GM12878 (cell line): ENCODE measurements at regions not wholly inside any gene's neighbourhood (a gene's known extent, or its start where the extent isn't known, plus 50 kb on each side); places are given as distances from the start of the nearest gene placed in this dataset.

ENCODE experiments used
- ATAC-seq: fragments of 200-7000 bp; cut with Tn5 transposase; 3 replicates; pipeline ENCODE4 v1.9.1; 2020; ENCODE audit warnings: mild to moderate bottlenecking, moderate library complexity
- BruUV-seq: library from RNA; stranded (reverse); fragments of 400-500 nt; replicated peaks from 2 replicates; lab custom pipeline; 2021; lab: Mats Ljungman, UMichigan
- CTCF ChIA-PET: fragments of 300-600 bp; sonication (Branson Sonifier 250); formaldehyde crosslinking; extraction: SDS; loops from one replicate; lab custom pipeline; 2021; ENCODE audit warnings: inconsistent platforms; lab: Yijun Ruan, JAX
- POLR2A ChIA-PET: fragments of 350-600 bp; formaldehyde crosslinking; extraction: SDS; loops from one replicate; lab custom pipeline; 2021; ENCODE audit warnings: inconsistent platforms; lab: Charles Lee
- RAD21 ChIA-PET: fragments of 300-600 bp; sonication (Branson Sonifier 250); formaldehyde crosslinking; loops from one replicate; lab custom pipeline; 2023; ENCODE audit warnings: antibody characterized with exemption; ENCODE audit not compliant: unreplicated experiment; lab: Charles Lee
- SMC1A ChIA-PET: fragments of 300-600 bp; sonication (Branson Sonifier 250); formaldehyde crosslinking; loops from one replicate; lab custom pipeline; 2023; ENCODE audit not compliant: unreplicated experiment, uncharacterized antibody; lab: Charles Lee
- DNase-seq: peaks from one replicate; pipeline ENCODE4 v3.0.0-alpha.2; 2011; ENCODE audit warnings: low read depth, low spot score
- FAIRE-seq: peaks from 3 replicates; lab custom pipeline; 2011; peaks lifted over from hg19 to GRCh38; lab: Jason Lieb, UNC
- H2AFZ ChIP-seq: 2 replicates; pipeline ENCODE4 v1.6.0; 2011; ENCODE audit warnings: low read depth, low read length, control low read depth; ENCODE audit not compliant: control insufficient read depth
- H3K27ac ChIP-seq: 2 replicates; pipeline ENCODE4 v1.5.1; 2011; ENCODE audit warnings: control low read depth; ENCODE audit not compliant: control insufficient read depth, insufficient read depth
- H3K27me3 ChIP-seq, 2 experiments: replicated peaks in 1 of 2; 2 replicates each; pipeline versions ENCODE4 v1.6.0 to v1.6.1; 2011; ENCODE audit warnings: low read length in 1 of 2; ENCODE audit not compliant: control insufficient read depth in 2 of 2, insufficient read depth in 2 of 2
- H3K36me3 ChIP-seq, 2 experiments: 2 replicates each; pipeline ENCODE4 v1.5.1; 2011; ENCODE audit warnings: low read length in 1 of 2; ENCODE audit not compliant: control insufficient read depth in 2 of 2, insufficient read depth in 2 of 2
- H3K4me1 ChIP-seq: 2 replicates; pipeline ENCODE4 v1.6.1; 2011; ENCODE audit warnings: mild to moderate bottlenecking, low read length, moderate library complexity, mixed read lengths; ENCODE audit not compliant: control insufficient read depth, insufficient read depth
- H3K4me2 ChIP-seq: 2 replicates; pipeline ENCODE4 v1.6.0; 2011; ENCODE audit warnings: control low read depth; ENCODE audit not compliant: control insufficient read depth, insufficient read depth
- H3K4me3 ChIP-seq: fragments of 200-600 bp; sonication (generic); 2 replicates; pipeline ENCODE4 v1.5.1; 2016
- H3K79me2 ChIP-seq: 2 replicates; pipeline ENCODE4 v1.6.0; 2011; ENCODE audit warnings: low read length; ENCODE audit not compliant: control insufficient read depth, insufficient read depth
- H3K9ac ChIP-seq: 2 replicates; pipeline ENCODE4 v1.8.0; 2011; ENCODE audit warnings: low read length, control low read depth, mixed read lengths; ENCODE audit not compliant: control insufficient read depth, insufficient read depth
- H3K9me3 ChIP-seq: replicated peaks from 3 replicates; pipeline ENCODE4 v1.5.1; 2011; ENCODE audit warnings: mild to moderate bottlenecking, low read length; ENCODE audit not compliant: control insufficient read depth, insufficient read depth
- H4K20me1 ChIP-seq: 2 replicates; pipeline ENCODE4 v1.6.0; 2011; ENCODE audit not compliant: control insufficient read depth, insufficient read depth
- BCLAF1 ChIP-seq: fragments of 450-650 bp; IDR thresholded peaks from 2 replicates; pipeline ENCODE4 v1.6.1; 2017; ENCODE audit warnings: antibody characterized with exemption, mild to moderate bottlenecking, moderate library complexity
- DPF2 ChIP-seq: fragments of 450-650 bp; IDR thresholded peaks from 2 replicates; pipeline ENCODE4 v1.6.1; 2017; ENCODE audit warnings: mild to moderate bottlenecking
- E2F4 ChIP-seq: IDR thresholded peaks from 2 replicates; pipeline ENCODE4 v1.6.1; 2012; ENCODE audit warnings: low read depth, low read length, improper control_type of control experiment
- EED ChIP-seq: sonication (generic); IDR thresholded peaks from 2 replicates; pipeline ENCODE4 v1.6.1; 2016; ENCODE audit warnings: antibody characterized with exemption, low read depth
- ESRRA ChIP-seq: IDR thresholded peaks from 2 replicates; pipeline ENCODE4 v1.6.1; 2012; ENCODE audit warnings: mild to moderate bottlenecking, low read length, improper control_type of control experiment
- ETV6 ChIP-seq, 2 experiments: fragments of 450-650 bp in 1 of 2; IDR thresholded peaks in 1 of 2; conservative IDR thresholded peaks in 1 of 2; 2 replicates each; pipeline ENCODE4 v1.6.1; 2014; ENCODE audit warnings: antibody characterized with exemption in 1 of 2, borderline replicate concordance in 1 of 2, low read depth in 1 of 2, mild to moderate bottlenecking in 1 of 2, moderate library complexity in 1 of 2
- FOXM1 ChIP-seq: IDR thresholded peaks from 2 replicates; pipeline ENCODE4 v1.6.1; 2012; ENCODE audit warnings: low read depth, mild to moderate bottlenecking, inconsistent platforms, low read length, moderate library complexity
- HDAC6 ChIP-seq: fragments of 200-600 bp; sonication (generic); IDR thresholded peaks from one replicate; pipeline ENCODE4 v1.8.0; 2017; ENCODE audit warnings: antibody characterized with exemption; ENCODE audit not compliant: unreplicated experiment
- LARP7 ChIP-seq: fragments of 450-650 bp; IDR thresholded peaks from 2 replicates; pipeline ENCODE4 v1.6.1; 2017; ENCODE audit warnings: mild to moderate bottlenecking
- MYB ChIP-seq: fragments of 150-350 bp; IDR thresholded peaks from 2 replicates; pipeline ENCODE4 v1.6.1; 2014; ENCODE audit warnings: mild to moderate bottlenecking, low read depth, low read length, borderline replicate concordance
- NFYB ChIP-seq: IDR thresholded peaks from 2 replicates; pipeline ENCODE4 v1.6.1; 2011; ENCODE audit warnings: low read depth, mild to moderate bottlenecking, low read length, improper control_type of control experiment, moderate library complexity; ENCODE audit not compliant: insufficient read depth
- NKRF ChIP-seq: fragments of 450-650 bp; conservative IDR thresholded peaks from 2 replicates; pipeline ENCODE4 v1.6.1; 2017; ENCODE audit warnings: mild to moderate bottlenecking, moderate library complexity
- PAX5 ChIP-seq: IDR thresholded peaks from 2 replicates; pipeline ENCODE4 v1.6.1; 2011; ENCODE audit warnings: low read depth, low read length, borderline replicate concordance
- RFX5 ChIP-seq: IDR thresholded peaks from 2 replicates; pipeline ENCODE4 v1.6.1; 2011; ENCODE audit warnings: low read depth, low read length, improper control_type of control experiment
- SPI1 ChIP-seq: IDR thresholded peaks from 2 replicates; pipeline ENCODE4 v1.6.1; 2011; ENCODE audit warnings: low read depth, mild to moderate bottlenecking, low read length, moderate library complexity, borderline replicate concordance; ENCODE audit not compliant: insufficient read depth
- STAT1 ChIP-seq: fragments of 450-650 bp; conservative IDR thresholded peaks from 2 replicates; pipeline ENCODE4 v1.6.1; 2014; ENCODE audit warnings: antibody characterized with exemption, mild to moderate bottlenecking
- STAT3 ChIP-seq: IDR thresholded peaks from 2 replicates; pipeline ENCODE4 v1.6.1; 2011; ENCODE audit warnings: low read depth, low read length, improper control_type of control experiment
- TCF12 ChIP-seq: IDR thresholded peaks from 2 replicates; pipeline ENCODE4 v1.6.1; 2011; ENCODE audit warnings: low read depth, mild to moderate bottlenecking, low read length
- TCF3 ChIP-seq: IDR thresholded peaks from 2 replicates; pipeline ENCODE4 v1.6.1; 2012; ENCODE audit warnings: low read depth, mild to moderate bottlenecking, low read length, borderline replicate concordance; ENCODE audit not compliant: insufficient read depth
- WGBS: methylation state at CpG from one replicate; pipeline ENCODE4 v1.1.6; 2016; ENCODE audit warnings: low lambda C conversion rate; ENCODE audit not compliant: insufficient replicate concordance, insufficient coverage; ENCODE audit errors: missing lambda C conversion rate; 5-methylcytosine and 5-hydroxymethylcytosine counted together
- in situ Hi-C: fragments of 300-500 bp; cut with MboI; formaldehyde crosslinking; loops from 9 replicates; pipeline ENCODE4 v1.14.3; 2018; ENCODE audit warnings: mixed read lengths
- intact Hi-C: fragments of 100-400 bp; cut with micrococcal nuclease; formaldehyde crosslinking; loops from one replicate; pipeline ENCODE4 v1.14.2; 2022; ENCODE audit not compliant: unreplicated experiment

GRCh38 chr10:122767621-122768388 lies 68.2 kb upstream of the C10orf120 start:
- ATAC-seq (no peak), FAIRE-seq (no peak), DNase-seq (no peak)
- Histone ChIP-seq H3K9me3 (no peaks in the 10 kb centered on the region), H2AFZ (no peak overlapping the region), H3K9ac (no peak overlapping the region), H3K27ac (no peak overlapping the region), H3K4me1 (no peaks in the 10 kb centered on the region), H3K27me3 (no peaks in the 10 kb centered on the region), H4K20me1 (no peaks in the 10 kb centered on the region), H3K36me3 (no peaks in the 10 kb centered on the region), H3K4me3 (no peak overlapping the region), H3K79me2 (no peaks in the 10 kb centered on the region), H3K4me2 (no peak overlapping the region)
- in situ Hi-C loops (no loop called here), intact Hi-C loops (no loop called here)
- POLR2A ChIA-PET = no interaction called here
- 32% methylated on average over 12 of the region's 12 CpGs for WGBS
- CTCF ChIA-PET = no interaction called here
- BruUV-seq = no TSS peak
- RAD21 ChIA-PET = no interaction called here
- SMC1A ChIA-PET = no interaction called here
- TF ChIP-seq DPF2 = no peak
- TF ChIP-seq PAX5 = no peak
- no peak for TF ChIP-seq TCF3
- TF ChIP-seq MYB = no peak
- TF ChIP-seq LARP7 = no peak
- TF ChIP-seq STAT1 = no peak
- no peak for TF ChIP-seq NKRF
- no peak for TF ChIP-seq STAT3
- no peak for TF ChIP-seq NFYB
- TF ChIP-seq FOXM1 = no peak
- TF ChIP-seq BCLAF1 = no peak
- TF ChIP-seq RFX5 = no peak
- no peak for TF ChIP-seq ETV6 (conservative IDR thresholded peaks at IDR 0.05 in 1 of 2, IDR thresholded peaks at IDR 0.05 in 1 of 2; ENCODE audit: borderline replicate concordance in 1 of 2, low read depth in 1 of 2)
- TF ChIP-seq ESRRA = no peak
- no peak for TF ChIP-seq SPI1
- no peak for TF ChIP-seq EED
- TF ChIP-seq E2F4 = no peak
- no peak for TF ChIP-seq TCF12
- no peak for TF ChIP-seq HDAC6
